SK-N-SH (cell line): ENCODE measurements at regions not wholly inside any gene's neighbourhood (a gene's known extent, or its start where the extent isn't known, plus 50 kb on each side); places are given as distances from the start of the nearest gene placed in this dataset.

Source experiments
- CTCF ChIA-PET: fragments of 300-600, 350-600 bp; formaldehyde crosslinking; extraction: SDS; loops from one replicate; lab custom pipeline; 2021; lab: Yijun Ruan, JAX
- POLR2A ChIA-PET: fragments of 350-600 bp; sonication (Branson Sonifier 250); formaldehyde crosslinking; extraction: SDS; loops from one replicate; lab custom pipeline; 2020; ENCODE audit warnings: antibody characterized with exemption, inconsistent platforms; lab: Yijun Ruan, JAX
- DNase-seq: peaks from one replicate; pipeline ENCODE4 v3.0.0; 2012
- H2AFZ ChIP-seq: fragments of 200-600 bp; sonication (generic); 2 replicates; pipeline ENCODE4 v1.8.1; 2016; ENCODE audit warnings: antibody characterized with exemption, mild to moderate bottlenecking, low read depth
- H3F3A ChIP-seq: fragments of 200-600 bp; sonication (generic); replicated peaks from 2 replicates; pipeline ENCODE3; 2016; ENCODE audit warnings: antibody characterized with exemption, mild to moderate bottlenecking; ENCODE audit not compliant: insufficient read depth
- H3K27ac ChIP-seq, 2 experiments: fragments of 200-500 bp in 1 of 2; fragments of 200-600 bp in 1 of 2; sonication (Bioruptor generic) in 1 of 2; sonication (generic), shearing (Covaris generic) in 1 of 2; 2 replicates each; pipeline versions ENCODE4 v1.5.1 to v1.6.1; 2014 to 2016; ENCODE audit warnings: low read depth in 2 of 2, inconsistent platforms in 1 of 2, low read length in 1 of 2, mild to moderate bottlenecking in 1 of 2, mixed read lengths in 1 of 2
- H3K27me3 ChIP-seq: fragments of 200-600 bp; sonication (generic), shearing (Covaris generic); 2 replicates; pipeline ENCODE4 v1.6.1; 2016; ENCODE audit warnings: mixed run types; ENCODE audit not compliant: insufficient read depth
- H3K36me3 ChIP-seq, 2 experiments: fragments of 200-500 bp in 1 of 2; fragments of 200-600 bp in 1 of 2; sonication (Bioruptor generic) in 1 of 2; sonication (generic) in 1 of 2; replicated peaks in 1 of 2; 2 replicates each; pipeline versions ENCODE3 to v1.5.1; 2014 to 2016; ENCODE audit warnings: low read length in 1 of 2, mild to moderate bottlenecking in 1 of 2; ENCODE audit not compliant: insufficient read depth in 2 of 2, control insufficient read depth in 1 of 2
- H3K4me1 ChIP-seq, 2 experiments: fragments of 200-500 bp in 1 of 2; fragments of 200-600 bp in 1 of 2; sonication (Bioruptor generic) in 1 of 2; sonication (generic), shearing (Covaris generic) in 1 of 2; 2 replicates each; pipeline versions ENCODE4 v1.5.1 to v1.6.1; 2014 to 2016; ENCODE audit warnings: low read depth in 1 of 2, low read length in 1 of 2, mixed run types in 1 of 2; ENCODE audit not compliant: insufficient read depth in 2 of 2, control insufficient read depth in 1 of 2
- H3K4me2 ChIP-seq: fragments of 200-600 bp; sonication (generic), shearing (Covaris generic); 2 replicates; pipeline ENCODE4 v1.6.1; 2017; ENCODE audit warnings: mixed run types
- H3K4me3 ChIP-seq, 2 experiments: fragments of 200-500 bp in 1 of 2; fragments of 200-600 bp in 1 of 2; sonication (Bioruptor generic) in 1 of 2; sonication (generic), shearing (Covaris generic) in 1 of 2; 2 replicates each; pipeline versions ENCODE4 v1.5.1 to v1.8.1; 2014 to 2016; ENCODE audit warnings: low read depth in 2 of 2, inconsistent platforms in 1 of 2, low read length in 1 of 2, mild to moderate bottlenecking in 1 of 2, mixed read lengths in 1 of 2, moderate library complexity in 1 of 2
- H3K79me2 ChIP-seq: fragments of 200-600 bp; sonication (generic); 2 replicates; pipeline ENCODE4 v1.8.1; 2017; ENCODE audit warnings: mild to moderate bottlenecking; ENCODE audit not compliant: insufficient read depth
- H3K9ac ChIP-seq: fragments of 200-600 bp; sonication (generic); 2 replicates; pipeline ENCODE4 v1.6.1; 2017; ENCODE audit warnings: mixed run types
- H3K9me2 ChIP-seq: fragments of 200-600 bp; sonication (generic); 2 replicates; pipeline ENCODE4 v1.6.1; 2017; ENCODE audit warnings: mixed run types
- H3K9me3 ChIP-seq: fragments of 200-600 bp; sonication (generic); 2 replicates; pipeline ENCODE4 v1.6.1; 2017; ENCODE audit warnings: mixed run types, mild to moderate bottlenecking, moderate library complexity
- H4K20me1 ChIP-seq: fragments of 200-600 bp; sonication (generic); 2 replicates; pipeline ENCODE4 v1.6.1; 2017; ENCODE audit warnings: mild to moderate bottlenecking, mixed run types; ENCODE audit not compliant: insufficient read depth
- CHD2 ChIP-seq: fragments of 150-350 bp; IDR thresholded peaks from 2 replicates; pipeline ENCODE4 v1.6.1; 2018; ENCODE audit warnings: low read length; ENCODE audit not compliant: partially characterized antibody
- ELF1 ChIP-seq: IDR thresholded peaks from 2 replicates; pipeline ENCODE4 v1.4.0; 2012
- EP300 ChIP-seq, 2 experiments: IDR thresholded peaks; 2 replicates each; pipeline versions ENCODE4 v1.4.0 to v1.6.1; 2012; ENCODE audit warnings: borderline replicate concordance in 1 of 2, low read depth in 1 of 2, low read length in 1 of 2
- FOXM1 ChIP-seq: IDR thresholded peaks from 2 replicates; pipeline ENCODE4 v1.4.0; 2012; ENCODE audit warnings: low read depth, mild to moderate bottlenecking
- GABPA ChIP-seq: IDR thresholded peaks from 2 replicates; pipeline ENCODE4 v1.4.0; 2012; ENCODE audit warnings: low read depth, mild to moderate bottlenecking
- GATA2 ChIP-seq: sonication (generic); formaldehyde crosslinking; IDR thresholded peaks from 2 replicates; pipeline ENCODE4 v1.5.0; 2020; ENCODE audit warnings: mild to moderate bottlenecking, missing genetic modification reagents
- MAX ChIP-seq: IDR thresholded peaks from 2 replicates; pipeline ENCODE4 v1.4.0; 2012; ENCODE audit warnings: low read depth
- MXI1 ChIP-seq: IDR thresholded peaks from 2 replicates; pipeline ENCODE4 v1.6.1; 2012; ENCODE audit warnings: mild to moderate bottlenecking, low read depth, low read length, improper control_type of control experiment
- NFIC ChIP-seq: IDR thresholded peaks from 2 replicates; pipeline ENCODE4 v1.4.0; 2012; ENCODE audit warnings: borderline replicate concordance
- PBX3 ChIP-seq: IDR thresholded peaks from 2 replicates; pipeline ENCODE4; 2012
- RCOR1 ChIP-seq: fragments of 150-350 bp; IDR thresholded peaks from 2 replicates; pipeline ENCODE4 v1.6.1; 2017; ENCODE audit warnings: antibody characterized with exemption, low read length
- REST ChIP-seq: IDR thresholded peaks from 2 replicates; pipeline ENCODE4 v1.6.1; 2012; ENCODE audit warnings: mild to moderate bottlenecking, low read depth, low read length, moderate library complexity
- RXRA ChIP-seq: IDR thresholded peaks from 2 replicates; pipeline ENCODE4 v1.4.0; 2012; ENCODE audit warnings: low read depth, mild to moderate bottlenecking, borderline replicate concordance
- SIN3A ChIP-seq: IDR thresholded peaks from 2 replicates; pipeline ENCODE4 v1.6.1; 2012; ENCODE audit warnings: low read depth, mild to moderate bottlenecking, low read length, moderate library complexity, borderline replicate concordance
- SMC3 ChIP-seq: IDR thresholded peaks from 2 replicates; pipeline ENCODE4 v1.6.1; 2012; ENCODE audit warnings: low read depth, low read length, improper control_type of control experiment
- TAF1 ChIP-seq: IDR thresholded peaks from 2 replicates; pipeline ENCODE4 v1.6.1; 2012; ENCODE audit warnings: low read depth, mild to moderate bottlenecking, low read length, moderate library complexity, borderline replicate concordance
- USF2 ChIP-seq: fragments of 150-350 bp; IDR thresholded peaks from 2 replicates; pipeline ENCODE4 v1.6.1; 2017; ENCODE audit warnings: antibody characterized with exemption, low read length, low read depth, borderline replicate concordance
- WGBS: methylation state at CpG from one replicate; pipeline ENCODE4 v1.1.6; 2017; ENCODE audit warnings: low lambda C conversion rate; 5-methylcytosine and 5-hydroxymethylcytosine counted together

- no peak overlapping the region for H3K4me2 ChIP-seq
- H3K4me1 ChIP-seq, result no peaks in the 10 kb centered on the region
- H3K36me3 ChIP-seq, result no peaks in the 10 kb centered on the region
- no peak overlapping the region for H2AFZ ChIP-seq
- no peaks in the 10 kb centered on the region for H4K20me1 ChIP-seq
- no peaks in the 10 kb centered on the region for H3K79me2 ChIP-seq
- ChIA-PET POLR2A (no interaction called here), CTCF (no interaction called here)
- no peak overlapping the region for H3K4me3 ChIP-seq
- H3F3A ChIP-seq, result no peaks in the 10 kb centered on the region
- H3K9me2 ChIP-seq, result no peaks in the 10 kb centered on the region
- H3K27me3 ChIP-seq, result no peaks in the 10 kb centered on the region
- H3K9ac ChIP-seq, result no peak overlapping the region
- TF ChIP-seq RCOR1 (no peak), EP300 (IDR thresholded peaks at IDR 0.05; ENCODE audit: borderline replicate concordance in 1 of 2, low read depth in 1 of 2, low read length in 1 of 2) (no peak), GATA2 (CRISPR knock-in tag) (no peak), GABPA (no peak), MXI1 (no peak), NFIC (no peak), TAF1 (no peak), CHD2 (no peak), MAX (no peak), FOXM1 (no peak), SMC3 (no peak)
- H3K9me3 ChIP-seq, result no peaks in the 10 kb centered on the region
- 27% methylated on average over 1 of the region's 1 CpG for WGBS
- no peak overlapping the region for H3K27ac ChIP-seq
- DNase-seq, result no peak
Observed at GRCh38 chr4:38582445-38582844, 81.6 kb upstream of the KLF3 start.

- Histone ChIP-seq H3K27me3 (no peaks in the 10 kb centered on the region), H3K9me2 (no peaks in the 10 kb centered on the region), H3K9ac (no peak overlapping the region), H3K4me1 (no peaks in the 10 kb centered on the region)
- CTCF ChIA-PET, result no interaction called here
- POLR2A ChIA-PET, result no interaction called here
- TF ChIP-seq GABPA (no peak), PBX3 (no peak), MXI1 (no peak), REST (no peak), RXRA (no peak), ELF1 (no peak), FOXM1 (no peak), USF2 (no peak), TAF1 (no peak), SIN3A (no peak)
- TF ChIP-seq, all 33 proteins: peak for 0
- Histone ChIP-seq H3K4me3 (no peak overlapping the region), H2AFZ (no peak overlapping the region), H3K4me2 (no peak overlapping the region), H3K27ac (no peak overlapping the region), H4K20me1 (no peaks in the 10 kb centered on the region), H3K79me2 (no peaks in the 10 kb centered on the region), H3F3A (no peaks in the 10 kb centered on the region), H3K9me3 (no peaks in the 10 kb centered on the region), H3K36me3 (no peaks in the 10 kb centered on the region)
- DNase-seq, result no peak
- WGBS, result 30% methylated on average over 3 of the region's 3 CpGs
Observed at GRCh38 chr4:38582889-38583470, 81.0 kb upstream of the KLF3 start.
